NCI-H2029 treated with DMSO at 0.1 percent for 48 hours (cell line): ENCODE measurements at regions not wholly inside any gene's neighbourhood (a gene's known extent, or its start where the extent isn't known, plus 50 kb on each side); places are given as distances from the start of the nearest gene placed in this dataset.

ENCODE experiments used
- DNase-seq: peaks from one replicate; lab custom pipeline; 2025; lab: John Stamatoyannopoulos, UW

GRCh38 chr1:63042278-63042677, 258.3 kb downstream of the ATG4C start:
- no peak for DNase-seq

- no peak for DNase-seq
Observed at GRCh38 chr1:63046539-63046938, 262.6 kb downstream of the ATG4C start.

- DNase-seq, result no peak
Observed at GRCh38 chr1:63049135-63049534, 265.2 kb downstream of the ATG4C start.

- no peak for DNase-seq
Observed at GRCh38 chr1:63051356-63051755, 267.4 kb downstream of the ATG4C start.

GRCh38 chr1:63051886-63052285, 268.0 kb downstream of the ATG4C start:
- no peak for DNase-seq

- DNase-seq, result no peak
Observed at GRCh38 chr1:63054184-63054583, 268.2 kb upstream of the FOXD3 start.

- no peak for DNase-seq
Observed at GRCh38 chr1:63063367-63063766, 259.0 kb upstream of the FOXD3 start.

GRCh38 chr1:63064135-63064534, 258.2 kb upstream of the FOXD3 start:
- DNase-seq, result no peak

GRCh38 chr1:63068626-63069025, 253.7 kb upstream of the FOXD3 start:
- DNase-seq, result no peak

GRCh38 chr1:63069214-63069613, 253.2 kb upstream of the FOXD3 start:
- DNase-seq, result no peak

- no peak for DNase-seq
Observed at GRCh38 chr1:63073309-63074306, 248.8 kb upstream of the FOXD3 start.

- no peak for DNase-seq
Observed at GRCh38 chr1:63074321-63074720, 248.0 kb upstream of the FOXD3 start.

- DNase-seq, result no peak
Observed at GRCh38 chr1:63082766-63083165, 239.6 kb upstream of the FOXD3 start.

GRCh38 chr1:63087966-63088365, 234.4 kb upstream of the FOXD3 start:
- no peak for DNase-seq

- no peak for DNase-seq
Observed at GRCh38 chr1:63099188-63099587, 223.2 kb upstream of the FOXD3 start.

GRCh38 chr1:63101336-63101735, 221.0 kb upstream of the FOXD3 start:
- no peak for DNase-seq

- no peak for DNase-seq
Observed at GRCh38 chr1:63103682-63104081, 218.7 kb upstream of the FOXD3 start.

- DNase-seq, result no peak
Observed at GRCh38 chr1:63107066-63107465, 215.3 kb upstream of the FOXD3 start.

GRCh38 chr1:63108206-63108605, 214.2 kb upstream of the FOXD3 start:
- no peak for DNase-seq

- no peak for DNase-seq
Observed at GRCh38 chr1:63112155-63112900, 210.0 kb upstream of the FOXD3 start.

- no peak for DNase-seq
Observed at GRCh38 chr1:63115527-63115926, 206.8 kb upstream of the FOXD3 start.

- no peak for DNase-seq
Observed at GRCh38 chr1:63116016-63116415, 206.4 kb upstream of the FOXD3 start.

- DNase-seq, result no peak
Observed at GRCh38 chr1:63119575-63120155, 202.7 kb upstream of the FOXD3 start.
